ENCODE measurements at regions not wholly inside any gene's neighbourhood (a gene's known extent, or its start where the extent isn't known, plus 50 kb on each side); places are given as distances from the start of the nearest gene placed in this dataset.
A peak's percentile ranks its signal among the peaks of the same experiment; 100 is the strongest.

- no peaks in the 10 kb centered on the region for H3K9me3 ChIP-seq
- no peak overlapping the region for H3K4me3 ChIP-seq
- no peak for DNase-seq
- H3K27ac ChIP-seq = no peak overlapping the region
- no peaks in the 10 kb centered on the region for H3K36me3 ChIP-seq
- 63 to 87% methylated on average over 2 of the region's 2 CpGs for WGBS, 2 donors
- H3K4me1 ChIP-seq = no peaks in the 10 kb centered on the region
- ATAC-seq (ENCODE audit: low FRiP score in 2 of 2) = no peak
- TF ChIP-seq CTCF (IDR thresholded peaks at IDR 0.05) = no peak
- no peak for TF ChIP-seq POLR2AphosphoS5 (IDR thresholded peaks at IDR 0.05)
- TF ChIP-seq POLR2A (IDR thresholded peaks at IDR 0.05) = no peak
- TF ChIP-seq EP300 (IDR thresholded peaks at IDR 0.05) = no peak
- no peaks in the 10 kb centered on the region for H3K27me3 ChIP-seq
These were observed 213.5 kb upstream of the MVB12B start for GRCh38 chr9:126113176-126113575.

- 79 to 82% methylated on average over 17 of the region's 17 CpGs for WGBS, 2 donors
- TF ChIP-seq POLR2A (IDR thresholded peaks at IDR 0.05) (no peak), EP300 (IDR thresholded peaks at IDR 0.05) (no peak), CTCF (IDR thresholded peaks at IDR 0.05) (no peak), POLR2AphosphoS5 (IDR thresholded peaks at IDR 0.05) (no peak)
- no peak for DNase-seq
- H3K27ac ChIP-seq = no peak overlapping the region
- no peaks in the 10 kb centered on the region for H3K36me3 ChIP-seq
- no peaks in the 10 kb centered on the region for H3K9me3 ChIP-seq
- no peaks in the 10 kb centered on the region for H3K4me1 ChIP-seq
- no peaks in the 10 kb centered on the region for H3K27me3 ChIP-seq
- ATAC-seq (ENCODE audit: low FRiP score in 2 of 2) = peak in 1 of 2 donors; percentile 17
- no peak overlapping the region for H3K4me3 ChIP-seq
These were observed 212.7 kb upstream of the MVB12B start for GRCh38 chr9:126113756-126114408.

- Histone ChIP-seq H3K27ac (no peak overlapping the region), H3K4me3 (no peak overlapping the region), H3K9me3 (no peaks in the 10 kb centered on the region), H3K36me3 (no peaks in the 10 kb centered on the region), H3K27me3 (no peaks in the 10 kb centered on the region), H3K4me1 (no peaks in the 10 kb centered on the region)
- no peak for TF ChIP-seq POLR2A (IDR thresholded peaks at IDR 0.05)
- ATAC-seq (ENCODE audit: low FRiP score in 2 of 2) (no peak), DNase-seq (no peak)
- 68 to 75% methylated on average over 5 to 9 of the region's 10 CpGs for WGBS, 2 donors
These were observed 212.2 kb upstream of the MVB12B start for GRCh38 chr9:126114409-126114760.

- TF ChIP-seq POLR2AphosphoS5 (IDR thresholded peaks at IDR 0.05) (no peak), EP300 (IDR thresholded peaks at IDR 0.05) (no peak), POLR2A (IDR thresholded peaks at IDR 0.05) (no peak), CTCF (IDR thresholded peaks at IDR 0.05) (no peak)
- WGBS, 2 donors = 82 to 84% methylated on average over 12 of the region's 12 CpGs
- no peaks in the 10 kb centered on the region for H3K4me1 ChIP-seq
- no peaks in the 10 kb centered on the region for H3K9me3 ChIP-seq
- no peaks in the 10 kb centered on the region for H3K36me3 ChIP-seq
- H3K4me3 ChIP-seq = no peak overlapping the region
- no peak for DNase-seq
- H3K27ac ChIP-seq = no peak overlapping the region
- no peak for ATAC-seq (ENCODE audit: low FRiP score in 2 of 2)
- H3K27me3 ChIP-seq = no peaks in the 10 kb centered on the region
These were observed 211.7 kb upstream of the MVB12B start for GRCh38 chr9:126114850-126115460.

GRCh38 chr9:126116351-126117157 lies 210.1 kb upstream of the MVB12B start:
- no peaks in the 10 kb centered on the region for H3K9me3 ChIP-seq
- ATAC-seq (ENCODE audit: low FRiP score in 2 of 2) (no peak), DNase-seq (no peak)
- H3K36me3 ChIP-seq = no peaks in the 10 kb centered on the region
- no peak overlapping the region for H3K27ac ChIP-seq
- 87 to 88% methylated on average over 9 to 17 of the region's 17 CpGs for WGBS, 2 donors
- H3K4me1 ChIP-seq = no peaks in the 10 kb centered on the region
- no peaks in the 10 kb centered on the region for H3K27me3 ChIP-seq
- TF ChIP-seq POLR2A (IDR thresholded peaks at IDR 0.05) (no peak), POLR2AphosphoS5 (IDR thresholded peaks at IDR 0.05) (no peak), CTCF (IDR thresholded peaks at IDR 0.05) (no peak), EP300 (IDR thresholded peaks at IDR 0.05) (no peak)
- no peak overlapping the region for H3K4me3 ChIP-seq
